Caco-2 (cell line): ENCODE measurements at regions not wholly inside any gene's neighbourhood (a gene's known extent, or its start where the extent isn't known, plus 50 kb on each side); places are given as distances from the start of the nearest gene placed in this dataset.

ENCODE experiments used
- BruUV-seq: library from RNA; stranded (reverse); fragments of 400-500 nt; replicated peaks from 2 replicates; lab custom pipeline; 2021; lab: Mats Ljungman, UMichigan
- CTCF ChIA-PET: fragments of 300-600 bp; sonication (Branson Sonifier 250); formaldehyde crosslinking; loops from one replicate; lab custom pipeline; 2022; ENCODE audit warnings: antibody characterized with exemption; lab: Charles Lee
- POLR2A ChIA-PET: fragments of 300-600 bp; sonication (Branson Sonifier 250); formaldehyde crosslinking; loops from one replicate; lab custom pipeline; 2022; ENCODE audit warnings: antibody characterized with exemption; lab: Charles Lee
- DNase-seq, 2 experiments: peaks; one replicate each; pipeline versions ENCODE4 v3.0.0 to v3.0.0-alpha.2; 2020 to 2022
- H3K27me3 ChIP-seq: replicated peaks from 2 replicates; pipeline ENCODE4 v1.6.0; 2011; ENCODE audit warnings: low read length; ENCODE audit not compliant: control insufficient read depth, insufficient read depth
- H3K36me3 ChIP-seq: 2 replicates; pipeline ENCODE4 v1.5.1; 2011; ENCODE audit warnings: low read length; ENCODE audit not compliant: control insufficient read depth, insufficient read depth
- H3K4me1 ChIP-seq: fragments of 250-450 bp; sonication (Bioruptor Pico); 2 replicates; pipeline ENCODE4 v1.5.1; 2020; ENCODE audit warnings: mild to moderate bottlenecking
- H3K4me3 ChIP-seq: 2 replicates; pipeline ENCODE4 v1.5.1; 2011; ENCODE audit warnings: low read depth, mild to moderate bottlenecking, control low read depth, low read length
- H3K9me3 ChIP-seq: fragments of 250-450 bp; sonication (Bioruptor Pico); 2 replicates; pipeline ENCODE4 v1.5.1; 2020; ENCODE audit warnings: mild to moderate bottlenecking, moderate library complexity
- H3K27ac Mint-ChIP-seq: one replicate; pipeline ENCODE4 v1.8.0; 2022; ENCODE audit warnings: mixed read lengths; ENCODE audit not compliant: unreplicated experiment
- H3K27me3 Mint-ChIP-seq: one replicate; pipeline ENCODE4 v1.8.0; 2022; ENCODE audit warnings: mixed read lengths; ENCODE audit not compliant: insufficient read depth, unreplicated experiment
- H3K36me3 Mint-ChIP-seq: one replicate; pipeline ENCODE4 v1.8.0; 2022; ENCODE audit warnings: mild to moderate bottlenecking, mixed read lengths; ENCODE audit not compliant: insufficient read depth, unreplicated experiment
- H3K4me1 Mint-ChIP-seq: one replicate; pipeline ENCODE4 v1.8.0; 2022; ENCODE audit warnings: low read depth, mixed read lengths; ENCODE audit not compliant: unreplicated experiment
- H3K4me3 Mint-ChIP-seq: one replicate; pipeline ENCODE4 v1.8.0; 2022; ENCODE audit warnings: mild to moderate bottlenecking, moderate library complexity, mixed read lengths; ENCODE audit not compliant: unreplicated experiment
- H3K9me3 Mint-ChIP-seq: one replicate; pipeline ENCODE4 v1.8.0; 2022; ENCODE audit warnings: mixed read lengths; ENCODE audit not compliant: unreplicated experiment
- CTCF ChIP-seq, 2 experiments: fragments of 200-600 bp in 1 of 2; IDR thresholded peaks; 1 replicate in 1 of 2; 2 replicates in 1 of 2; pipeline versions ENCODE4 v1.5.1 to v1.8.0; 2011 to 2022; ENCODE audit warnings: antibody characterized with exemption in 1 of 2, control low read depth in 1 of 2, inconsistent platforms in 1 of 2, low read depth in 1 of 2, low read length in 1 of 2, mild to moderate bottlenecking in 1 of 2, moderate library complexity in 1 of 2; ENCODE audit not compliant: insufficient read depth in 1 of 2, severe bottlenecking in 1 of 2, unreplicated experiment in 1 of 2
- intact Hi-C: fragments of 100-400 bp; cut with micrococcal nuclease; formaldehyde crosslinking; loops from one replicate; pipeline ENCODE4 v1.10.0; 2022; ENCODE audit not compliant: unreplicated experiment

- CTCF ChIA-PET, result no interaction called here
- peaks cover 16% of the 10 kb centered on the region for H3K27me3 Mint-ChIP-seq
- TF ChIP-seq CTCF (IDR thresholded peaks at IDR 0.05; ENCODE audit: insufficient read depth in 1 of 2, low read depth in 1 of 2, low read length in 1 of 2, severe bottlenecking in 1 of 2, unreplicated experiment in 1 of 2), result no peak
- H3K27ac Mint-ChIP-seq, result no peak overlapping the region
- no peak overlapping the region for H3K4me3 ChIP-seq
- H3K36me3 Mint-ChIP-seq, result no peaks in the 10 kb centered on the region
- no peaks in the 10 kb centered on the region for H3K36me3 ChIP-seq
- BruUV-seq, result no TSS peak
- no peaks in the 10 kb centered on the region for H3K9me3 Mint-ChIP-seq
- no peaks in the 10 kb centered on the region for H3K4me1 Mint-ChIP-seq
- intact Hi-C loops, result no loop called here
- H3K27me3 ChIP-seq, result no peaks in the 10 kb centered on the region
- no peaks in the 10 kb centered on the region for H3K4me1 ChIP-seq
- no peaks in the 10 kb centered on the region for H3K9me3 ChIP-seq
- POLR2A ChIA-PET, result no interaction called here
- no peak for DNase-seq
- no peak overlapping the region for H3K4me3 Mint-ChIP-seq
Observed at GRCh38 chr2:65746931-65747675, 314.7 kb upstream of the SPRED2 start.

- intact Hi-C loops, result no loop called here
- Histone ChIP-seq H3K36me3 (no peaks in the 10 kb centered on the region), H3K4me1 (no peaks in the 10 kb centered on the region), H3K4me3 (no peak overlapping the region), H3K9me3 (no peaks in the 10 kb centered on the region), H3K27me3 (no peaks in the 10 kb centered on the region)
- Mint-ChIP-seq H3K36me3 (no peaks in the 10 kb centered on the region), H3K4me3 (no peak overlapping the region), H3K9me3 (peaks cover 8% of the 10 kb centered on the region), H3K4me1 (no peaks in the 10 kb centered on the region), H3K27ac (no peak overlapping the region), H3K27me3 (peaks cover 28% of the 10 kb centered on the region)
- ChIA-PET POLR2A (no interaction called here), CTCF (no interaction called here)
- TF ChIP-seq CTCF (IDR thresholded peaks at IDR 0.05; ENCODE audit: insufficient read depth in 1 of 2, low read depth in 1 of 2, low read length in 1 of 2, severe bottlenecking in 1 of 2, unreplicated experiment in 1 of 2), result no peak
- no TSS peak for BruUV-seq
- no peak for DNase-seq
Observed at GRCh38 chr2:65744477-65745200, 312.2 kb upstream of the SPRED2 start.

- ChIA-PET CTCF (interaction anchor here (0.5 kb wide), 1 partner anchor 150 kb away, joined by 3 read pairs; no protein-coding TSS in a partner anchor), POLR2A (no interaction called here)
- Histone ChIP-seq H3K9me3 (no peaks in the 10 kb centered on the region), H3K36me3 (no peaks in the 10 kb centered on the region), H3K27me3 (no peaks in the 10 kb centered on the region), H3K4me1 (no peaks in the 10 kb centered on the region), H3K4me3 (no peak overlapping the region)
- Mint-ChIP-seq H3K27ac (no peak overlapping the region), H3K27me3 (peaks cover 26% of the 10 kb centered on the region), H3K4me3 (no peak overlapping the region), H3K36me3 (no peaks in the 10 kb centered on the region), H3K9me3 (peaks cover 8% of the 10 kb centered on the region), H3K4me1 (no peaks in the 10 kb centered on the region)
- intact Hi-C loops, result no loop called here
- TF ChIP-seq CTCF (IDR thresholded peaks at IDR 0.05; ENCODE audit: insufficient read depth in 1 of 2, low read depth in 1 of 2, low read length in 1 of 2, severe bottlenecking in 1 of 2, unreplicated experiment in 1 of 2), result no peak
- no peak for DNase-seq
- BruUV-seq, result no TSS peak
Observed at GRCh38 chr2:65742977-65743376, 310.6 kb upstream of the SPRED2 start.
